ELR (cell line): ENCODE measurements at regions not wholly inside any gene's neighbourhood (a gene's known extent, or its start where the extent isn't known, plus 50 kb on each side); places are given as distances from the start of the nearest gene placed in this dataset.
"Not testable (repeated sequence)": the region's sequence is repeated elsewhere in the genome, so short reads cannot be mapped to it uniquely, and the experiment has no call there.

Experiments
- DNase-seq: peaks from one replicate; pipeline ENCODE4 v3.0.0-alpha.2; 2015; ENCODE audit warnings: low read depth

GRCh38 chr7:120185940-120186682 lies 86.9 kb upstream of the KCND2 start:
- no peak for DNase-seq

- no peak for DNase-seq
These were observed 86.3 kb upstream of the KCND2 start for GRCh38 chr7:120186688-120187087.

- no peak for DNase-seq
These were observed 83.4 kb upstream of the KCND2 start for GRCh38 chr7:120189623-120190022.

- no peak for DNase-seq
These were observed 82.9 kb upstream of the KCND2 start for GRCh38 chr7:120190109-120190508.

GRCh38 chr7:120190566-120190965 lies 82.4 kb upstream of the KCND2 start:
- no peak for DNase-seq

- not testable (repeated sequence) for DNase-seq
These were observed 81.6 kb upstream of the KCND2 start for GRCh38 chr7:120191423-120191822.

GRCh38 chr7:120201290-120201689 lies 71.7 kb upstream of the KCND2 start:
- DNase-seq, result no peak

GRCh38 chr7:120205101-120205500 lies 67.9 kb upstream of the KCND2 start:
- no peak for DNase-seq

GRCh38 chr7:120207037-120207436 lies 65.9 kb upstream of the KCND2 start:
- DNase-seq, result no peak

GRCh38 chr7:120215654-120216053 lies 57.3 kb upstream of the KCND2 start:
- no peak for DNase-seq

GRCh38 chr7:120216947-120217346 lies 56.0 kb upstream of the KCND2 start:
- DNase-seq, result no peak

- DNase-seq, result no peak
These were observed 54.3 kb upstream of the KCND2 start for GRCh38 chr7:120218712-120219111.

- no peak for DNase-seq
These were observed 51.3 kb upstream of the KCND2 start for GRCh38 chr7:120221666-120222065.
